Suprapubic skin (tissue), 3 donors: ENCODE measurements at regions not wholly inside any gene's neighbourhood (a gene's known extent, or its start where the extent isn't known, plus 50 kb on each side); places are given as distances from the start of the nearest gene placed in this dataset.
"Not testable (repeated sequence)": the region's sequence is repeated elsewhere in the genome, so short reads cannot be mapped to it uniquely, and the experiment has no call there.

ENCODE experiments used
- CTCF ChIP-seq, 2 donors: fragments of 200-600 bp in 1 of 2; fragments of 450-650 bp in 1 of 2; sonication (generic) in 1 of 2; IDR thresholded peaks; one replicate each; pipeline ENCODE4 v1.5.1; 2016 to 2019; ENCODE audit warnings: antibody characterized with exemption in 2 of 2, mild to moderate bottlenecking in 1 of 2, moderate library complexity in 1 of 2
- POLR2A ChIP-seq, 2 donors: fragments of 450-650 bp; IDR thresholded peaks; one replicate each; pipeline ENCODE4 v1.6.1; 2017; ENCODE audit warnings: antibody characterized with exemption in 2 of 2, mild to moderate bottlenecking in 2 of 2, moderate library complexity in 2 of 2

GRCh38 chr9:40177403-40177802, 821.9 kb downstream of the SPATA31A1 start:
- not testable (repeated sequence) for TF ChIP-seq CTCF, POLR2A (IDR thresholded peaks at IDR 0.05)
